Right lobe of liver (tissue), 6 donors: ENCODE measurements at regions not wholly inside any gene's neighbourhood (a gene's known extent, or its start where the extent isn't known, plus 50 kb on each side); places are given as distances from the start of the nearest gene placed in this dataset.

Source experiments
- ATAC-seq, 4 donors: fragments of 200-7000 bp; cut with Tn5 transposase; one replicate each; pipeline ENCODE4 v1.9.1; 2020; ENCODE audit warnings: mild to moderate bottlenecking in 4 of 4, moderate library complexity in 4 of 4
- DNase-seq, 3 donors: peaks; one replicate each; pipeline ENCODE4 v3.0.0-alpha.2; 2020
- H3K27ac ChIP-seq, 3 donors: fragments of 200-600 bp; one replicate each; pipeline ENCODE4 v1.8.0; 2022
- H3K27me3 ChIP-seq, 2 donors: fragments of 200-600 bp; one replicate each; pipeline ENCODE4 v1.8.0; 2022
- H3K36me3 ChIP-seq, 4 donors: fragments of 200-600 bp; sonication (generic) in 1 of 4; one replicate each; pipeline versions ENCODE4 v1.5.1 to v1.8.0; 2017 to 2022; ENCODE audit warnings: control low read depth in 1 of 4
- H3K4me1 ChIP-seq, 4 donors: fragments of 200-600 bp; sonication (generic) in 1 of 4; one replicate each; pipeline versions ENCODE4 v1.5.1 to v1.8.0; 2017 to 2022; ENCODE audit warnings: control low read depth in 1 of 4
- H3K4me3 ChIP-seq, 3 donors: fragments of 200-600 bp; one replicate each; pipeline ENCODE4 v1.8.0; 2022
- H3K9me3 ChIP-seq, 4 donors: fragments of 200-600 bp; sonication (generic) in 1 of 4; one replicate each; pipeline versions ENCODE4 v1.5.1 to v1.8.0; 2017 to 2022; ENCODE audit warnings: control low read depth in 1 of 4
- POLR2A ChIP-seq: fragments of 450-650 bp; IDR thresholded peaks from one replicate; pipeline ENCODE4 v1.6.1; 2017; ENCODE audit warnings: antibody characterized with exemption, mild to moderate bottlenecking
- WGBS: methylation state at CpG from one replicate; pipeline ENCODE4 v1.1.6; 2018; ENCODE audit warnings: low coverage, low lambda C conversion rate; ENCODE audit not compliant: insufficient coverage; ENCODE audit errors: missing lambda C conversion rate; 5-methylcytosine and 5-hydroxymethylcytosine counted together
- intact Hi-C, 2 donors: fragments of 100-400 bp; cut with DNase I; formaldehyde crosslinking; loops; one replicate each; pipeline versions ENCODE4 v1.11.2 to v1.14.1; 2022
- TF ChIP-seq, protein P1 (sequence below), 4 donors: fragments of 200-600 bp in 3 of 4; fragments of 450-650 bp in 1 of 4; IDR thresholded peaks; one replicate each; pipeline versions ENCODE4 v1.5.1 to v1.8.0; 2016 to 2022; ENCODE audit warnings: antibody characterized with exemption in 4 of 4, mild to moderate bottlenecking in 2 of 4
- donor health status: DM: no; HTN: yes; CAD: no.
- donor health status: DM: no; HTN: no; CAD: no.
- donor health status: DM: no; HTN: no; CAD: no.
- donor health status: DM: no; HTN: yes; CAD: no.
- donor health status: DM: no; HTN: yes; CAD: no.

DNA sequence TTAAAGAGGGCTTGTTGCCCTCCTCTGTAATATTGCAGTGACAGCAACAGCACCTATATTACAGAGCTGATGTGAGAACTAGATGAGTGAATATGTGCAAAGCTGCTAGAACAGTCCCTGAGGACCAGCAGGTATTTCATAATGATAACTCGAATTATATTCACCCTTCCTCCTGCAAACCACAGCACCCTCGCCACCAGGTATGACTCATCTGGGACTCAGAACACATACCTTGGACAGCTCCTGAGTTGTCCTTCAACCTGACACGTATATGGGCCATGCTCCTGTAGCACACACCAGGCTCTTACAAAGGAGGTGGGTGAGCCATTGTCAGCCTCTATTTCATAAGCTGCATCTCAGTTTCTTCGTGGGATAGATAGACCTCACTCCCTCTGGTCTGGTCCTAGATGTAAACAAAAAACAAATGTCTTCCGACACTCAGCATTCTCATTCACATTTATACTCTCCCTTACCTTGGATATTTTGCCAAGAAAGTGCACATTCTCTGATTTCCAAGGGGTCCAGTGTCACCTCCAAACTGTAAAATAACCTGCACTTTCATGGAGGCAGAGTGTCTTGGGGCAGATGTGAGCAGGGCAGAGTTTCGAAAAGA is 124.5 kb downstream of the TLE3 start:
- H3K36me3 ChIP-seq, result no peaks in the 10 kb centered on the region
- H3K4me3 ChIP-seq, result no peak overlapping the region
- no peaks in the 10 kb centered on the region for H3K4me1 ChIP-seq
- WGBS, result 49% methylated on average over 5 of the region's 6 CpGs
- H3K27me3 ChIP-seq, result no peaks in the 10 kb centered on the region
- no peaks in the 10 kb centered on the region for H3K9me3 ChIP-seq
- no peak for TF ChIP-seq POLR2A
- TF ChIP-seq, protein P1, sequence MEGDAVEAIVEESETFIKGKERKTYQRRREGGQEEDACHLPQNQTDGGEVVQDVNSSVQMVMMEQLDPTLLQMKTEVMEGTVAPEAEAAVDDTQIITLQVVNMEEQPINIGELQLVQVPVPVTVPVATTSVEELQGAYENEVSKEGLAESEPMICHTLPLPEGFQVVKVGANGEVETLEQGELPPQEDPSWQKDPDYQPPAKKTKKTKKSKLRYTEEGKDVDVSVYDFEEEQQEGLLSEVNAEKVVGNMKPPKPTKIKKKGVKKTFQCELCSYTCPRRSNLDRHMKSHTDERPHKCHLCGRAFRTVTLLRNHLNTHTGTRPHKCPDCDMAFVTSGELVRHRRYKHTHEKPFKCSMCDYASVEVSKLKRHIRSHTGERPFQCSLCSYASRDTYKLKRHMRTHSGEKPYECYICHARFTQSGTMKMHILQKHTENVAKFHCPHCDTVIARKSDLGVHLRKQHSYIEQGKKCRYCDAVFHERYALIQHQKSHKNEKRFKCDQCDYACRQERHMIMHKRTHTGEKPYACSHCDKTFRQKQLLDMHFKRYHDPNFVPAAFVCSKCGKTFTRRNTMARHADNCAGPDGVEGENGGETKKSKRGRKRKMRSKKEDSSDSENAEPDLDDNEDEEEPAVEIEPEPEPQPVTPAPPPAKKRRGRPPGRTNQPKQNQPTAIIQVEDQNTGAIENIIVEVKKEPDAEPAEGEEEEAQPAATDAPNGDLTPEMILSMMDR (IDR thresholded peaks at IDR 0.05), result no peak
- no peak overlapping the region for H3K27ac ChIP-seq
- intact Hi-C loops, result no loop called here
- ATAC-seq, result peak in 3 of 4 donors; percentile 45 to 74 (median 50)
- DNase-seq, result no peak

DNA sequence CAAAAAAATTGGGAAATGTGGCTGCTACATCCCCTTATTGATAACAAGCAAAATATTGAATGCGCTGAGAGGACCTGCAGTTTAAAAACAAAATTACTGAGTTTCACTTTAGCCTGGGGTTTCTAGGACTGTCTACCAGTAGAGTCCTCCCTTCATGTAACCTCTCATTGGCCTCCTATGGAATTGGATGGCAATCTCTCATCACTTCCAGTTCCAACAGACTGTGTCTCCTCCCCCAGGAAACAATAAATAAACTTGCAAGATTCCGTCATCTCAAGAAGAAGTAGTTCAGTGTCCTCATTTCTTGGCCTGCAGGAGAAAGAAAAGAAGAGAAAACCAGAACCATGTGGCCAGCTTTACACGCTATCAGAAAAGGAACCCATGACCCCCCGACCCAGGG is 123.8 kb downstream of the TLE3 start:
- ATAC-seq (no peak), DNase-seq (no peak)
- Histone ChIP-seq H3K27ac (no peak overlapping the region), H3K9me3 (no peaks in the 10 kb centered on the region), H3K36me3 (no peaks in the 10 kb centered on the region), H3K4me1 (no peaks in the 10 kb centered on the region), H3K4me3 (no peak overlapping the region), H3K27me3 (no peaks in the 10 kb centered on the region)
- 54% methylated on average over 4 of the region's 4 CpGs for WGBS
- intact Hi-C loops, result no loop called here
- TF ChIP-seq, protein P1 (IDR thresholded peaks at IDR 0.05), result no peak
- no peak for TF ChIP-seq POLR2A

GRCh38 chr15:69974321-69974720 is 123.4 kb downstream of the TLE3 start:
- H3K27me3 ChIP-seq, result no peaks in the 10 kb centered on the region
- ATAC-seq (no peak), DNase-seq (no peak)
- TF ChIP-seq POLR2A, result no peak
- TF ChIP-seq, protein P1 (IDR thresholded peaks at IDR 0.05), result no peak
- H3K36me3 ChIP-seq, result no peaks in the 10 kb centered on the region
- H3K4me3 ChIP-seq, result no peak overlapping the region
- no peaks in the 10 kb centered on the region for H3K4me1 ChIP-seq
- WGBS, result 40% methylated on average over 5 of the region's 5 CpGs
- H3K27ac ChIP-seq, result no peak overlapping the region
- intact Hi-C loops, result no loop called here
- H3K9me3 ChIP-seq, result no peaks in the 10 kb centered on the region

DNA sequence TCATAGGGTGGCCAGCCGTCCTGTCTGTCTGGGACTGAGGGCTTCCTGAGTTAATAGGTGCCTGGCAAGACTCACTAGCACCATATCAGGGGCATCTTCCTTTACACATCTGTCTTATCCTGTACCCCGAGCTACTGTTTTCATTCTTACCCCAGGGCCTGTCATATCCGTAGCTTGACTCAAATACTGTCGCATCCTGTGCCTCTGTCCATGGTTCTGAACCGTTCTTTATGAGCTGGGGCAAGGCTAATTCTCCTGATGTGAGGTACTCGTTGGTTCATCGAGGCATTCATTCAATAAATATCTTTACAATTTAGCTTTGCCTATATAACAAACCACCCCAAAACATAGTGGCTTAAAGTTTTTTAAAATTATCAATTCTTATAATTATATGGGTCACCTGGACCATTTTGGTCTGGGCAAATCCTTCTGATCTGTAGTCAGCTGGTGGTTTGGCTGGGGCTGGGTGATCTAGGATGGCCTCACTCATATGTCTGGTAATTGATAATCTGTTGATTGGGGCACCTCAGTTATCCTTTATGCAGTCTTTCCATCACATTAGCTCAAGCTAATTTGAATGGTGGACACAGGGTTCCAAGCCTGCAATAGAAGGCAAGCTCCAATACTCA is 121.2 kb downstream of the TLE3 start:
- H3K36me3 ChIP-seq, result no peaks in the 10 kb centered on the region
- ATAC-seq (peak in 3 of 4 donors; percentile 25 to 67 (median 45)), DNase-seq (no peak)
- no peaks in the 10 kb centered on the region for H3K27me3 ChIP-seq
- TF ChIP-seq, protein P1 (IDR thresholded peaks at IDR 0.05), result no peak
- TF ChIP-seq POLR2A, result no peak
- WGBS, result 15% methylated on average over 7 of the region's 7 CpGs
- no peaks in the 10 kb centered on the region for H3K4me1 ChIP-seq
- no peak overlapping the region for H3K4me3 ChIP-seq
- no peaks in the 10 kb centered on the region for H3K9me3 ChIP-seq
- no peak overlapping the region for H3K27ac ChIP-seq
- intact Hi-C loops, result no loop called here
